Spleen (tissue), 7 donors: ENCODE measurements at regions not wholly inside any gene's neighbourhood (a gene's known extent, or its start where the extent isn't known, plus 50 kb on each side); places are given as distances from the start of the nearest gene placed in this dataset.

Experiments
- CTCF ChIP-seq, 11 experiments: fragments of 200-600 bp in 7 of 11; fragments of 450-650 bp in 4 of 11; sonication (generic) in 4 of 11; IDR thresholded peaks in 8 of 11; conservative IDR thresholded peaks in 3 of 11; 1 replicate in 7 of 11; 2 replicates in 4 of 11; pipeline versions ENCODE4 v1.4.0 to v1.8.0; 2016 to 2021; ENCODE audit warnings: antibody characterized with exemption in 11 of 11, inconsistent platforms in 4 of 11, mild to moderate bottlenecking in 1 of 11
- POLR2A ChIP-seq, 3 donors: fragments of 450-650 bp; IDR thresholded peaks; one replicate each; pipeline ENCODE4 v1.5.1; 2017; ENCODE audit warnings: antibody characterized with exemption in 3 of 3, mild to moderate bottlenecking in 1 of 3
- donor health status: DM: no; HTN: no; CAD: no; lungs with moderate emphysema.
- donor health status: DM: no; HTN: no; CAD: no.
- donor health status: DM: no; HTN: no; CAD: no.

- peak in 1 of 11 experiments; percentile 5 for TF ChIP-seq CTCF (IDR thresholded peaks at IDR 0.05 in 8 of 11, conservative IDR thresholded peaks at IDR 0.05 in 3 of 11)
- no peak for TF ChIP-seq POLR2A (IDR thresholded peaks at IDR 0.05)
Measured at GRCh38 chr17:73901661-73902415, 257.6 kb upstream of the SDK2 start.
